HPDE6-E6E7 (cell line): ENCODE measurements at regions not wholly inside any gene's neighbourhood (a gene's known extent, or its start where the extent isn't known, plus 50 kb on each side); places are given as distances from the start of the nearest gene placed in this dataset.
A peak's percentile ranks its signal among the peaks of the same experiment; 100 is the strongest.

Experiments
- DNase-seq: peaks from one replicate; pipeline ENCODE4 v3.0.0; 2011; ENCODE audit warnings: missing footprints; ENCODE audit errors: extremely low spot score

DNA sequence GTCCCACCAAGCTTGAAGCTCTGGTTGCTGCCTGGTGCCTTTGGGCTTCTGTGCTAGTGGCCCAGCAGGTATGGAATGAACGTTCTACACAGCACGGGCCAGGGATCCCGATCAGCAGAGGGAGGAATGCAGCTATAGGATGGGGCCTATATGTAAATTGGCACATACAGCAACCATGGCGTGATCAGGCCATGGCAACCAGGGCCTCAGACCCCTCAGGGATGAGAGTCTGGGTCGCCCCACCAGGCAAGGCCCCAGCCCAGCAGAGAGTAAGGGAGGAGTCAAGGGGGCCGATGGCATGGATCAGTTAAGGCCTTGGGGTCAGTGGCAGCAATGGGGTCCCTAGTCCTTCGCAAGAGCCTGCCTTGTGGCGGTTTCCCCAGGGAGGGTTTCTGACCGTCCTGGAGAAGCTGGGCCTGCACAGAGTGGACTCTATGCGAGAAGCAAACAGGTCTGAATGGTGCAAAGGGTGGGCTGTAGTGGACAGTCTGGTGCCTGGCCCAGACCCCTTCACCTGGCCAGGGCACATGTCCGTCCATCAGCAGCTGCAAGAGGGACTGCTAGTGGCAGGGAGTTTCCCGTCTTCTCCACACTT, 98.2 kb upstream of the SLC22A11 start:
- DNase-seq, result no peak

DNA sequence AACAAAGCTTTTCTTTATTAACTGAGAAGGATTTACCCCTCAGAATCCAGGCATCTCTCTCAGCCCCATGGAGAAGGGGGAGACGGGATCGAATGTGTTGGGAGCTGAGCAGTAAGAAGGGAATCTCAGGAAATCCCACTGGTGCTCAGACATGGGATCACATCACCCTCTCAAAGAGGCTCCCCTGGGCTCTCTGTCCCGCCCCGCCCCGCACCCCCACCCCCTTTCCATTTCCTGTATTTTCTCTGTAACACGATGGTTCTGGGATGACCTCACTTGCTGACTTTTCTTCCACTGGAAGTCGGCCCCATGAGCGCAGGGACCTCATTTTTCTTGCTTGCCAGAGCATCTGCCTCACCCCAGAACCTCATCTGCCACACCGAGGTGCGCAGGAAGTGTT, 96.7 kb upstream of the SLC22A11 start:
- no peak for DNase-seq

DNA sequence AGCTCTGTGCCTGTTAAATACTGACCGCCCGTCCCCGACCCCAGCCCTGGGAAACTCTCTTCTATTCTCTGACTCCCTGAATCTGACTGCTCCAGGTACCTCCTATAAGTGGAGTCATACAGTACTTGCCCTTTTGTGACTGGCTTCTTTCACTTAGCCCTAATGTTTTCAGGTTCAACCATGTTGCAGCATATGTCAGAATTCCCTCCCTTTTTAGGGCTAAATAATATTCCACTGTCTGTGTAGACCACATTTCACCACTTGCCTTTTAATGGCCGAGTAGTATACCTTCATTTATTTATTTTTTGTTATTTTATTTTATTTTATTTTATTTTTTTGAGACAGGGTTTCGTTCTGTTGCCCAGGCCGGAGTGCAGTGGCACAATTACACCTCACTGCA, 96.1 kb upstream of the SLC22A11 start:
- no peak for DNase-seq

DNA sequence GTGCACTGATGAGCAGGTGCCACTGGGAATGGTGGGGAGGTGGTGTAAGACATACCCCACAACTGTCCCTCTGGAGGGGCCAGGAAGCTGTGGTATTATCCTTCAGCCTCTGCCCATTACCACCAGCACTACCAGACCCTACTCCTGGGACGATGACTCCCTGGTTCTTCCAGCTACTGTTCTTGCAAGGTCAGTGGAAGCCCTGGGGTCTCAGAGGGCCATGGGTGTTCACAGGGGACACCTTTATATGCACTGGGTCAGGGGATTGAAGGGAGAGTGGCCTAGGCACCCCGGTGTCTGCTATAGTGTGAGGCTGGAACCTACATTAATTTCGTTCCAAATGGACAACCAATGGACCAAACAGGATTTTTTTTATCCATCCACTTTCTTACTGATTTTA, 94.7 kb upstream of the SLC22A11 start:
- DNase-seq, result no peak

DNA sequence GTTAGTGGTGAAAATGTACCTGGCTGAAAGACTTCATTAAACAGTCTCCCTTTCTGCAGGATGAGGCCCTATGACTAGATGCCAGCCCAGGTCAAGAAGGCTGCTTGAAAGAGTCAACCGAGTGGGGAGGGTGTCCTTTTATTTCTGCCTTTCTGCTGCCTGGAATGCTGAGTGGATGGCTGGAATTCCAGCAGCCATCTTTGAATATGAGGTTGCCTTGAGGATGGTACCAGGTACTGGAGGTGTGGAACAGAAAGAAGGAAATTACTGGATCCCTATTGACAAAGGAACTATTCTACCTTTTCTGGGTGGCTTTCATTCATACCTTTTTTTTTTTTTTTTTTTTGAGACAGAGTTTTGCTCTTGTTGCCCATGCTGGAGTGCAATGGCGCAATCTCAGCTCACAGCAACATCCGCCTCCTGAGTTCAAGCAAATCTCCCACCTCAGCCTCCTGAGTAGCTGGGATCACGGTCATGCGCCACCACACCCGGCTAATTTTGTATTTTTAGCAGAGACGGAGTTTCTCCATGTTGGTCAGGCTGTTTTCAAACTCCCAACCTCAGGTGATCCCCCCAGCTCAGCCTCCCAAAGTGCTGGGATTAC, 89.5 kb upstream of the SLC22A11 start:
- DNase-seq, result no peak

DNA sequence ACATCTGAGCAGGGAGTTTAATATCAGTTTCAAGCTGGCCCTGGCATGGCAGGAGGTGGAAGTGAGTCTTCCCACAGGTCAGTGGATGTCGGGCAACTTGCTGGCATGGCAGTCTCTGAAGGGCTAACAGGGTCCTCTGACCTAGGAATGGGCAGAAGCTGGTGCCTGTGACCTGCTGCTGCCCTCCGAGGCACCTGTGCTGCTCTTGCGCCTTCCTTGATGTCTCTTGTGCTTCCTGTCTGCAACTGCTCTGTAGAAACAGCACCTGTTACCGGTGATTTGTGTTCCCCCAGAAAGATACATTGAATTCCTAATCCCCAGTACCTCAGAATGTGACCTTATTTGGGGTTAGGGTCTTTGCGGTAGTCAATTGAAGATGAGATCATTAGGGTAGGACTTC, 86.5 kb upstream of the SLC22A11 start:
- DNase-seq, result no peak

DNA sequence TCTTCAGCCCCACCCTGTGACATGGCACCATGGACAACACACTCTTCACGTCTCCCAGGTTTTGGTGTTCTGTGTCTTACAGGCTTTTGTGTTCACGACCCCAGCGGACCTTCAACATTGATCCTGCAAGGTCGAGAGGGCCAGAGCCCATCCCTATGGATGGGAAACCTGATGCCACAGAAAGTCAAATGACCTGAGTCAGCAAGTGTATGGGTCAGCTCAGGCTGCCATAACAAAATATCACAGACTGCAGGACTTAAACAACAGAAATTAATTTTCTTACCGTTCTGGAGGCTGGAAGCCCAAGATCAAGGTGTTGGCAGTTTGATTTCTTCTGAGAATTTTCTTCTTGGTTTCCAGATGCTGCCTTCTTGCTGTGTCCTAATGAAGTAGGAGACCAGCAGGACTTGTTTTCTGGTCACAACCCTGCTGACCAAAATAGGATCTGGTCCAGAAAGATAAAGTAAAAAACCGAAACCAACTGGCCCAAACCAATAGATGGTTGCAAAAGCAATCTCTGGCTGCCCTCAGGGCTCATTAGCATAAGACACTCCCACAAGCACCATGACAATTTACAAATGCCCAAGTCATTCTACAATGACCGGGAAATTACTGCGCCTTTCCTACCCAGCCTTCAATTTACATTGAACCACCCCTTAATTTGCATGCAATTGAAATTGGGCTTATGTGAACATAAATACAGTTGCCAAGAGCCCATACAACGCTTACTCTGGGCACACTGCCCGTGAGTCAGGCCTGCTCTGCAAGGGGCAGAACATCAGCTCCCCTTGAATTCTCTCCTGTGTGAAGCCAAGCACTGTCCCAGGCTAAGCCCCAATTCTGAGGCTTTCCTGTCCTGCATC, 82.9 kb upstream of the SLC22A11 start:
- DNase-seq, result no peak

DNA sequence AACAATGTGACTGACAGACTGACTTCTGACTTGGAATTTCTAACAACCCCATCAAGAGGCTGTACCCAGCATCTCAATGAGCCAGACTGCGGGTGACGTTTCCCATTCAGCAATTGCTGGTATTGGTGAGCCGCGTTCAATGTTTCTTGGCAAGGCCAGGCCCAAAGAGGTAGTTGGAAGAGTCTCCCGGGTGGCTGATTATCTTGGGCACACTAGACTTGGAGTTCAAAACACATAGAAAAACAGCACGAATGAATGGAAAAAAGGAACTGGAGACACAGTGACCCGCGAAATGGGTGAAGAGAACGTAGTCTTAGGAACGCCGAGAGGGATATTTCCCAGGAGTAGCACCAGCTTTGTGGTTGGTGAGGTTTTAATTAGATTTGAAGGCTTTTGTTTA, 81.1 kb upstream of the SLC22A11 start:
- DNase-seq, result no peak

DNA sequence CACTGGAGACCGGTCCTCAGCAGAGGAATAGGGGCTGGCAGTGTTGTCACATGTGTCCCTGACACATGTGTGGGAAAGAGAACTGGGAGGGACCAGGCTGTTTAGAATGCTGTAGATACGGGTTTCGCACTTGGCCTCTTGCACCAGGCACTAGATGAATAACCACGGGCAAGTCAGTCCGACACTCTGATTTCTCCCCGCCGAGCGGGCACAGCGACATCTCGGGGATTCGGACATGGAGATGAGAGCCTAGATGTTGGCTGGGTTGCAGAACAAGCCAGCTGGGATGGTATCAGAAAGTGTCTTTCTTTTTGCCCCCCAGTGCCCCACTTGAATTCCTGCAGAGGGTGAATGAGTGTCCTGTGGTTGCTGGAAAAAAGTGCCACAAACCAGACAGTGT, 80.6 kb upstream of the SLC22A11 start:
- DNase-seq, result no peak

DNA sequence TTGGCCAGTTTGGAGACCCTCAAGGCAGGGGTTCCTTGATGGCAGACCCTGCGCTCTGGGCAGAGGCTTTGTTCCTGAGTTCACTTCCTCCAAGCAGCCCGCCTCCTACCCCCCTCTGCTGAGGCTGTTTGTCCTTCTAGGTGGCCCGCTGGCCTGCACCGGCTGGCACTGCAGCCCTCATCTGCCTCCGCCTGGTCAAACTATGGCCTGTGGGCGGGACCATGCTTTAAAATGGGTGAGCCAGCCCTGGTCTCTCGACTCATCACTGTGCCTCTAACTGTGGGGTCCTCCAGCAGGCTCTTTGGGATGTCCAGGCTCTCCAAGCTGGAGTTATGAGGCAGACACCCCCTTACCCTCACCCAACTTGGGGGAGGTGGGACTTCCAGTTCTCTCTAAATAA, 78.9 kb upstream of the SLC22A11 start:
- DNase-seq, result no peak

DNA sequence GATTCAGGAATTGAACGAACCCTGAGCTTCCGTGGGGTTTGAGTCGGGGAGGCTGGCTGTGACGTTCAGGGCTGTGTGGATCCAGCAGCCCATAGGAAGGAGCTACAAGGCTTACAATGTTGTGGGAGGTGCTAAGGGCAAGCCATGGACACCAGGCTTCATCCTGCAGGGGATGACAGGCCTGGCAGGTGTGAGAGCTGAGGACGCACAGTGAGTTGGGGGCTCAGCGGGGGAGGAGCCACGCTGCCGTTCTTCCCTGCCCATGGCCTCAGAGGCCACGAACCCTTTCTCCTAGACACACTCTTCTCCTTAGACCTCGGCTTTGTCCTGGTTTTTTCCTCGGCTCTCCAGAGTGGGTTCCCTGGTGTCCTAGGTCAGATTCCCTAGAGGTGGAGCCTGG, 78.1 kb upstream of the SLC22A11 start:
- DNase-seq, result no peak

DNA sequence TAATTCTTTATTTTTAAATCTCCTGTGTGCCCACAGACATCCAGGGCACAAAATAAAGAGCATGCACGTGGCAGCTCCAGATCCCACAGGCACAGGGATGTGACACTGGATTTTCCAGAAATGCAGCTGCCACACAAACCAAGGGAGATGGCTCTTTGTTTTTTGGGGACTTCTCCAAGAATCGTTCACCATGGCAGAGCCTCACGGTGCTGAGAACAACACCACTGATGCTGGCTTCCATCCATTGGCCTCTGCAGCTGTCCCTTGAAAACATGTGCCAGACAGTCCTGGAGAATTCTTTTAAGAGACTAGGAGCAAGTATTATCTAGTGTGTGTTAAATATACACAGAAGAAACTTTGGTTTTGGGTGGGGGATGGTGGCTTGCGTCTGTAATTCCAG, 73.2 kb upstream of the SLC22A11 start:
- DNase-seq, result no peak

DNA sequence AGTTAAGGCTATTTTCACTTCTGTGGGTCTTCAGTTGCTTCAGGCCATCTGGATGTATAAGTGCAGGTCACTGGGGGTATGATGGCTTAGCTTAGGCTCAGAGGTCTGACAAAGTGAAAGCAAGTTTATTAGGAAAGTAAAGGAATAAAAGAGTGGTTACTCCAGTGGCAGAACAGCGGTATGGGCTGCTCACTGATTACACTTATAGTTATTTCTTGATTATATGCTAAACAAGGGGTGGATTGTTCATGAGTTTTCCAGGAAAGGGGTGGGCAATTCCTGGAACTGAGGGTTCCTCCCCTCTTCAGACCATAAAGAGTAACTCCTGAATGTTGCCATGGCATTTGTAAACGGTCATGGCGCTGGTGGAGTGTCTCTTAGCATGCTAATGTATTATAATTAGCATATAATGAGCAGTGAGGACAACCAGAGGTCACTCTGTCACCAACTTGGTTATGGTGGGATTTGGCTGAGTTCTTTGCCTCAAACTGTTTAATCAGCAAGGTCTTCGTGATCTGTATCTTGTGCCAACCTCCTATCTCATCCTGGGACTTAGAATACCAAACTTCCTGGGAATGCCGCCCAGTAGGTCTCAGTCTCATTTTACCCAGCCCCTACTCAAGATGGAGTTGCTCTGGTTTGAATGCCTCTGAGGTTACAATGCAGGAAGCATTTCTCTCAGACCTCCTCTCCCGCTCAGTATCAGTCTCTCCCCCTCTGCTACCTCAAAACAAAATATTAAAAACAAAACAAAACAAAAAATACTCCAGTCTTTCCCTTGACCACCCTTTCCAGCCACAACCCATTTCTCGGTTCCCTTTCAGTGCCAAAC, 71.3 kb upstream of the SLC22A11 start:
- DNase-seq, result no peak

DNA sequence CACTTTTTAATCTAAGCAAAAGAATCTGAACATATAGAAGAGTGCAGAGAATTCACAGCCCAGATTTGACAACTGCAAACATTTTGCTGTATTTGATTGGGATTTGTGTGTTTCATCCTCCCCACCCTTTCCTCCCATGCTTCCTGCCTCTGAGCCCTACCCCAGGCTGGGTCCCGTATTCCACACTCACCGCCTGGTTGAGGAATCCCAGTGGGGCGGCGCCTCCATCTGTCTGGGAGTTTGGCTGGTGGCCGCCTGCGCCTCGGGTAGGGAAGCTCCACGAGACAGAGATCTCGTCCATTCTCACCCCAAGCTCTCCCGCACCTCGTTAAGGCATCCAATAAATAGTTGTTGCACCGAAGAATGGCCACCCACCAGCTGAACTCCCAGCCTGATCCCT, 70.7 kb upstream of the SLC22A11 start:
- DNase-seq, result no peak

DNA sequence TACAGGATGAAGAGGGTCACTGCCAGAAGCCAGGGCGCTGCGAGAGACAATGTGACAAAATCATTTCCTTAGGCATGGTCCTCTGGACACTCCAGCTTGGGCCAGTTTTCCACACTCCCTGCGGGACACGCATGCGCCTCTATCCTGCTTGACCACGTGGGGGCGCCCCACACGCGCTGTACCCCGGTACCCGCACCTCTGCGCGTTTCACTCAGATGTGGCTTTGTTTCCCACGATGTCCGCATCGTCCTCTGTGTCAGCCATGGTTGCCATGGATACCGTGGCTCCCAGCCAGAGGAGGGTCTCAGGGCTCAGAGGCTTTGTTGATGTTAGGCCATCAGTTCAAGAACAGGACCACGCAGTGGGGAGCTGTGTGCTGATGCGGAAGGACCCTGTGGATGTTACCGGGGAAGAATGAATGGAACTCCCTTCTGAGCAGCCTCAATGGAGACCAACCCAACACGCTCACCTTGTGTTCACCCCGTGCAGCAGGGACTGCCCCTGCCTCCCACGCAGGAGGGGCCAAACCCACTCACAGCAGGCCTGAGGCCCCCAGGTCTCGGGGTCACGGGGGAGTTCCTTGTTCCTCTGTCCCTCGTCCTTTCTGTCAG, 65.8 kb upstream of the SLC22A11 start:
- peak; percentile 72 for DNase-seq

DNA sequence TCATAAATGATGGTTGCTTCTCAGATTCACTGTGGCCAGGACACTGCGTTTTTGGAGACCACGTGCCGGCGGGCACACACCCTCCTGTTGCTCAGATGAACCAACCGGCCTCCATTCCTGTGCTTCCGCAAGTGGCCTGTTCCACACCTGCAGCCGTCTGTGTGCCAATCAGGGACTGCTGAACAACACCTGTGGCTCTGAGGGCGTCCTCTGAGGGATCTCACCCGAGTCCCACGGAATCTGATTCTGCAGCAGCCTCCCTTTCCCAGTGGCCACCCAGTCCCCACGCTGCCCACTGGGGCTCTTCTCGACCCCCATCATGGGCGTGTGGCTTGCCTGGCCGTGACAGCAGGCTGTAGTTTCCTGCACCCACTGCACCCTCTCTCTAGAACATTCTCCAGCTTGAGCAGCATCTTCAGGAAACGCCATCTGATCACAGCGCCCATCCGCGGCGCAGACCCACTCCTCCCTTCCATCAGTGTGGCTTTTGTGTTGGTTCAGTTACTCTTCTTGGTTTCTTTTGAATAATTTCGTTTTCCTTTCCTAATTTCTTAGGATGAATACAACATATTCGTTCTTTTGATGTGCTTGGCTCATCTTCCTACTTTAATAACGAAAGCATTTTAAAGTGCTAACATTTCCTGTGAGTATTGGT, 65.1 kb upstream of the SLC22A11 start:
- DNase-seq, result no peak

DNA sequence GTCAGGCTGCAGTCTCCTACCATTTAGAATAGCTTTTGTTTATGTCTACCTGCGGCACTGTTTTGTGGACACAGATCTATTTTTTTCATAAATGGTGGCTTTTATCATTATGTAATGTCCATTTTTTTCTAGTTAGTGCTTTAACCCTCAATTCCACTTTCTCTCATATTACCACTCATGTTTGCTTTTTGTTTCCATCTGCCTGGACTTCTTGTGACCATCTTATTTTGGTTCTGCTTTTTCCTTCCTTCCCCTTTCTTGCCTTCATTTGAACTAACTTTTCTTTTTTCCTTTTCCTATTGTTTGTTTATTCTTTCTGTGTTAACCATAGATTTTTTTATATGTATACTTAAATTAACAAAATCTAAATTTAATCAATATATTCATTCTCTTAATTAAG, 63.2 kb upstream of the SLC22A11 start:
- DNase-seq, result no peak

DNA sequence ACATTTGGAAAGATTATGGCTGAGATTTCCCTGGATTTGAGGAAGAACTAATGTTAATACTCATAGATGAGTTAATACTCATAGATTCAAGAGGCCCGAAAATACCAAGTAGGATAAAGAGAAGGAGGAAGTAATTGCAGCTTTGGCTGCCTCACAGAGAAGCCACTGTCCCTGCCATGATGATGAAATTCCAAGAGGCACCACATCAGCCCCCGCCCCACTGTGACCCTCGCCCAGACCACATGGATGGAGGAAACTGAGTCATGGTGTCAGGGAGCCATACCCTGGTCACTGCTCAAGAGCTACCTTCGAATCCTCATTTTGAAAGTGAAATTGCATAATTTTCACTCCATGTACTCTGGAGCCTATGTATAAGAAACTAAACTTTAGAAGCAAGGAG, 57.6 kb upstream of the SLC22A11 start:
- no peak for DNase-seq

DNA sequence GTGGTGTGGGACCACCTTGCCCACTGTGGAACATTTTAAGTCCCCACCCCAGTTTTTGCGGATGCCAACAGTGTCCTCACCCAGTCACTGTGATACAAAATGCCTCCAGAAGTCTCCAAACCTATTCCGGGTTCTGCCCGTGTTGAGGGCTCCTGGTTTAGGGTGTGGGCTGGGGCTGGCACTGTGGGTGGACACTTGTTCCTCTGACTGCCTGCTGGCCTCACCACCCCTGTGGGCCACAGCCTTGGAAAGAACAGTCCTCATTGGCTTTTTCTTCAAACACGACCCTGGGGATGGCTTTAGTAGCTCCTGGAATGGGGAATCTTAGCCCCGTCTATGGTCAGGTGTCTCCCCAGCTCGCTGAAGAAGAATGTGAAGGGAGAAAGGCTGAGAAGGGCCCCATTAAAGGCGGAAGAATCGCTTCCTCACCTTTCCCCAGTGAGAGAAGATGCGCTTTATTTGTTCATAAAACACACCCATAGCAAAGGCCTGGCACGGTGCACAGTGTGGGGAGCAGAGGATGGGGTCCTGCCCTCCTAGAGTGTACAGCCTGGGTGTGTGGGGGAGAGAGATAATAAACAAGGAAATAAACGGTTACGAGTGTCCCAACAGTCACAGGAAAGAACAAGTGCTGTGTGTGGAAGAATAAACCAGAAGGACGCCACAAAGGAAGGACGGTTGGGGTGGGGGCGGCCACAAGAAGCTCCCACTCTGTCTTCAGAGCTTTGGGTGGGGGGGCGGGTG, 56.3 kb upstream of the SLC22A11 start:
- no peak for DNase-seq

DNA sequence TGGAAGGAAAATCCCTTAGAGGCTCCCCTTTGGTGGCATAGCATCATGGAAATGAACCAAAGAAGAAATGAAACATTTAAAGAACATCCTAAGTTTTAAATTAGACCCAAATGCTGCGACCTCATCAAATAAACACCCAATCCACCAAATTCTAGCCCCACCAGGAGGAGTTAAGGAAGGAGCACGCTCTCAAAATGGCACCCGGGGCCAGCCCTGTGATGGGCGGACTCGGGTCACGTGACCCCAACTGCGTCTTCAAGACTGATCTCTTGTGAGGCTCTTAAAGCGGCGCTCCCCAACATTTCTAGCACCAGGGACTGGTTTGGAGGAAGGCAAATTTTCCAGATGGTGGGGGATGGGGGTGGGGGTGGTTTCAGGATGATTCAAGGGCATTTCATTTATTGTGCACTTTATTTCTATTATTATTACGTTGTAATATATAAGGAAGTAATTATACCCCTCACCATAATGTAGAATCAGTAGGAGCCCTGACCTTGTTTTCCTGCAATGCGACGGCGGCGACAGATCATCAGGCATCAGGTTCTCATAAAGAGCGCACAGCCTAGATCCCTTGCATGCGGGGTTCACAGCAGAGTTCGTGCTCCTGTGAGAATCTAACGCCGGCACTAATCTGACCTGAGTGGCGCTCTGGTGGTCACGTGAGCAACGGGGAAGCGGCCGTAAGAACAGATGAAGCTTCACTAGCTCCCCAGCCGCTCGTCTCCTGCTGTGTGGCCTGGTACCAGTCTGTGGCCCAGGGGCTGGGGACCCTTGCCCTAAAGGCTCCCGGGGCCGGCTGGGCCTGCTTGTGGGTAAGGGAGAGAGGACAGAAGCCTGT, 55.3 kb upstream of the SLC22A11 start:
- DNase-seq, result no peak
